Inflammatory macrophage treated with lipopolysaccharide for 4 hours (primary cell): ENCODE measurements at regions not wholly inside any gene's neighbourhood (a gene's known extent, or its start where the extent isn't known, plus 50 kb on each side); places are given as distances from the start of the nearest gene placed in this dataset.

Experiments
- DNase-seq: peaks from one replicate; pipeline ENCODE4 v3.0.0-alpha.2; 2020

- no peak for DNase-seq
These were observed 193.5 kb downstream of the SPP2 start for GRCh38 chr2:234243871-234244565.

- no peak for DNase-seq
These were observed 191.9 kb downstream of the SPP2 start for GRCh38 chr2:234242459-234242836.

- DNase-seq = no peak
These were observed 191.4 kb downstream of the SPP2 start for GRCh38 chr2:234241656-234242458.

GRCh38 chr2:234240917-234241316 is 190.4 kb downstream of the SPP2 start:
- no peak for DNase-seq

- DNase-seq = no peak
These were observed 184.7 kb downstream of the SPP2 start for GRCh38 chr2:234235191-234235590.

- DNase-seq = no peak
These were observed 181.0 kb downstream of the SPP2 start for GRCh38 chr2:234231460-234231859.

GRCh38 chr2:234219046-234219310 is 168.5 kb downstream of the SPP2 start:
- DNase-seq = no peak

GRCh38 chr2:234218266-234219045 is 168.0 kb downstream of the SPP2 start:
- DNase-seq = no peak

GRCh38 chr2:234212534-234212933 is 162.0 kb downstream of the SPP2 start:
- DNase-seq = no peak

GRCh38 chr2:234211797-234212196 is 161.3 kb downstream of the SPP2 start:
- DNase-seq = no peak

- DNase-seq = no peak
These were observed 156.2 kb downstream of the SPP2 start for GRCh38 chr2:234206738-234207137.

GRCh38 chr2:234204480-234204879 is 154.0 kb downstream of the SPP2 start:
- DNase-seq = no peak

- no peak for DNase-seq
These were observed 152.9 kb downstream of the SPP2 start for GRCh38 chr2:234203135-234203984.

GRCh38 chr2:234202601-234203000 is 152.1 kb downstream of the SPP2 start:
- no peak for DNase-seq

GRCh38 chr2:234199996-234200395 is 149.5 kb downstream of the SPP2 start:
- no peak for DNase-seq

- DNase-seq = no peak
These were observed 148.5 kb downstream of the SPP2 start for GRCh38 chr2:234198976-234199375.

GRCh38 chr2:234195516-234195915 is 145.0 kb downstream of the SPP2 start:
- DNase-seq = no peak

GRCh38 chr2:234193977-234194563 is 143.6 kb downstream of the SPP2 start:
- DNase-seq = no peak

GRCh38 chr2:234191819-234192407 is 141.4 kb downstream of the SPP2 start:
- no peak for DNase-seq

GRCh38 chr2:234189786-234190300 is 139.3 kb downstream of the SPP2 start:
- no peak for DNase-seq

GRCh38 chr2:234189230-234189629 is 138.7 kb downstream of the SPP2 start:
- DNase-seq = no peak

- DNase-seq = no peak
These were observed 137.2 kb downstream of the SPP2 start for GRCh38 chr2:234187646-234188174.
